GM19351 (cell line): ENCODE measurements at regions not wholly inside any gene's neighbourhood (a gene's known extent, or its start where the extent isn't known, plus 50 kb on each side); places are given as distances from the start of the nearest gene placed in this dataset.

Source experiments
- ATAC-seq: cut with Tn5 transposase; IDR thresholded peaks from one replicate; pipeline ENCODE4 v1.9.1; 2021; ENCODE audit warnings: mild to moderate bottlenecking, moderate library complexity; ENCODE audit not compliant: unreplicated experiment

DNA sequence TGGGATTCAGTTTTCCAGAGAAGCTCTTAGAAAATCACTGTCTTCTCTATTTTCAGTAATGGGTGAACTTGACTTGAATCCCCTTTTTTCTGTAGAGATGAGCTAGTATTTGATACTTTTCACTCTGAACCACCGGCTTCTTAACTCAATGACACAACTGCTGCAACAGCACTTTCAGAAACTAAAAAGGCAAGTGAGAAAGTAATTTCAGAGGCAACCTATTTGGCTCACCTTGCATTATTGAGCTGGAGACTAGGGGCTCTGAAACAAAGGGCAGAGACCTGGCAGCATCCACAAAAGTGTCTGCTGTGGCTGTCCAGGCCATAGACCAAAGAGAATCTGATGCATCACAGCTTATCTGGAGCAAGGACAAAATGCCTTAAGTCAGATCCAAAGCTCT, 289.8 kb upstream of the IRAK1BP1 start:
- no peak for ATAC-seq

- ATAC-seq, result no peak
Observed at GRCh38 chr6:78578430-78578829, 288.9 kb upstream of the IRAK1BP1 start.

- ATAC-seq, result no peak
Observed at GRCh38 chr6:78580923-78581322, 286.4 kb upstream of the IRAK1BP1 start.

- ATAC-seq, result no peak
Observed at GRCh38 chr6:78583079-78583478, 284.3 kb upstream of the IRAK1BP1 start.

- ATAC-seq, result no peak
Observed at GRCh38 chr6:78589436-78589835, 277.9 kb upstream of the IRAK1BP1 start.

DNA sequence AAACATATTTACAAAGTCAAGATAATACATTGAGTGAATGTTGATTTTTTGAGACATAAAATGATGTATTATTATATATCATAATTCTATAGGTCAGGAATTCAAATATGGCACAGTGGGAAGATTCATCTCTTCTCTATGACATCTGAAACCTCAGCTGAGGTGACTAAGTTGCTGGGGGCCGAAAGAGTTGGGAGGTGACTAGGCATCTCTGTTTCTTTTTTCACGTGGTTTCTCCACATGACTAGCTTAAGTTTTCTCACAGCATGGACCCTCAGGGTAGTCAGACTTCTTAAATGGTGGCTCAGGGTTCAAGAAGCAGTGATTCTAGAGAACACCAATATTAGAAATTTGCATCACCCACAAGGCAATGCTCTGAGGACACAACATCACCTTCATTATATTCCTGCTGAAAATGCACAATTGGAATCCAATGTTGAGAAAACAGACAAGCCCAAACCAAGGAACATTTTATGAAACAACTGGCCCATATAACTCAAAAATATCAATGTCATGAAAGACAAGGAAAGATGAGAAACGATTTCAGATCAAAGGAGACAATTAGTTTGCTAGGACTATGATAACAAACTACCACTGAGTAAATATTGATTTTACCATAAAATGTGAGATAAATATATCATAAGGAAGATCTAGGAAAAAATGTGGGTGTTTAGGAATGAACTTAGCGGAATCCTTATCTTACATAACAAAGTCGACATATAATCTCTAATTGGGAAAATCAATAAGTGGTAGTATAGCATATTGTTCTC, 273.3 kb upstream of the IRAK1BP1 start:
- no peak for ATAC-seq

GRCh38 chr6:78594668-78595066, 272.7 kb upstream of the IRAK1BP1 start:
- no peak for ATAC-seq

DNA sequence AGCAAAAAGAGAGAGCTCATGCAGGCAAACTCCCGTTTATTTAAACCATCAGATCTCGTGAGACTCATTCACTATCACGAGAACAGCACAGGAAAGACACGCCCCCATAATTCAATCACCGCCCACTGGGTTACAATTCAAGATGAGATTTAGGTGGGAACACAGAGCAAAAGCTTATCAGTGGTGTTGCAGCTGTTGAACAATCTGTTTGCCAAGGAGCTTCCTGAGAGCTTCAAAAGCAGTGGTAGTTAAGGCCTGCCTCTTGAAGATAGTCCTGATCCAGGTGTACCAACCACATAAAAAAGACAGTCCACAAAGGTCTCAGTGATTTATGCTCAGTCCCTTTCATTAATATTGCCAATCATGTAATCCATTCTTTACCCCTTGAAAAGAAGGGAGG, 269.4 kb upstream of the IRAK1BP1 start:
- no peak for ATAC-seq

- ATAC-seq, result no peak
Observed at GRCh38 chr6:78598966-78599365, 268.4 kb upstream of the IRAK1BP1 start.

DNA sequence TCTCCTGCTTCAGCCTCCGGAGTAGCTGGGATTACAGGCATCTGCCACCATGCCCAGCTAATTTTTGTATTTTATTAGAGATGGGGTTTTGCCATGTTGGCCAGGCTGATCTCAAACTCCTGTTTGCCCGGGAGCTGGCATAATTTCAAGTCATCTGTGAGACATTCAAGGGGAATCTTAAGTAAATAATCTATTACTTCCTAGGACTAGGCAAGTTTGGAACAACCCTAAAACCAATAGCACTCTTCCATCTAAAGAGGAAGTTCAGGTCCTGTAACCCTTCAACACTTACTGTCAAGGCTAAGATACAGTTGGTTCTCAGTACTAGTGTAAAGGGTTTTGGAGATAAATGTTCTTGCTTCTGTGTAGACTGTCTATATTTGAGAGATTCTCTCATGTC, 267.8 kb upstream of the IRAK1BP1 start:
- ATAC-seq, result no peak

DNA sequence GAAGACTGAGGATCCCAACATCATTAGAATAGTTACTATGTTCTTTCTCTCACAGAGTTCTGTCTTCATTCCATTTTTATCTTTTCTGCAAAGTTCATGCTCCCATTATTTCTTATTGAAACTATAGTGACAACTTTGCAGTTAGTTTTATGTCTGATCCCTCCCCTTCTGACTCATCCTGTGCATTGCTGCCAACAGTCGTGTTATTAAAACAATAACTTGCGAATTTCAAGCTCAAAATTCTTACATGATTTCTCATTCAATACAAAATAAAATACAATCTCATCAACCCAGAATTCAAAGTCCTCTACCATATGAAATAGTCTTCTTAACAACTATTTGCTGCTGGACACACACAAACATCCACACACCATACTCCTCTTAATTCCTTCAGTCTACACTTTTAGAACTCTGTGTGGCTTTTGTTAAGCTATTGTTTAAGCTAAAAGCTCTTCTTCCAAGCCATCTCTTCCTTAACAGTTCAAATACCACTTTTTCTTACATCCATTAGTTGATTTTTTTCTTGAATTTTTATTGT, 261.4 kb upstream of the IRAK1BP1 start:
- no peak for ATAC-seq

GRCh38 chr6:78607189-78607588, 260.2 kb upstream of the IRAK1BP1 start:
- no peak for ATAC-seq

DNA sequence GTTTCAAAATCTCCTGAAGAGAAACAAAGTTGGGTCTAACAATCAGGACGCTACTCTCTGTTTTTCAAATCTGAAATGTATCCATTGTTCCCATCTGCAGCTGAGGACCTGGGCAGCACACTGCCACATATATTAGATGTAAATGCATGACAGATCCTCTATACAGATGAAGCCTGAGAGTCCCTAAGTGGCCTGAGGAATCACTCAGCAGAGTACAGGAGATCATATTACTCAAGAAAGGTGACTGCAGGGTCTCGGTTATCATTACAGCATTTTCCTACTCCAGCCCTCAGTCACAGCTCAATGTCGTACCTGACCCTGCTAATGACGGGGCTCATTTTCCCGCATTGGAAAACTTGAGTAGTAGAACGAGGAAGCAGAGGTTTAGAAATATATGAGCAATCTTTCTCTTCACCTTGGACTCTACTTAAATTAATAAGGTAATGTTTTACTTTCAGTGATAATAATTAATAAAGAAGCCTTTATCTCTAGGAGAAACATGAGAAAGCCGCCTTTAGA, 256.2 kb upstream of the IRAK1BP1 start:
- ATAC-seq, result no peak

DNA sequence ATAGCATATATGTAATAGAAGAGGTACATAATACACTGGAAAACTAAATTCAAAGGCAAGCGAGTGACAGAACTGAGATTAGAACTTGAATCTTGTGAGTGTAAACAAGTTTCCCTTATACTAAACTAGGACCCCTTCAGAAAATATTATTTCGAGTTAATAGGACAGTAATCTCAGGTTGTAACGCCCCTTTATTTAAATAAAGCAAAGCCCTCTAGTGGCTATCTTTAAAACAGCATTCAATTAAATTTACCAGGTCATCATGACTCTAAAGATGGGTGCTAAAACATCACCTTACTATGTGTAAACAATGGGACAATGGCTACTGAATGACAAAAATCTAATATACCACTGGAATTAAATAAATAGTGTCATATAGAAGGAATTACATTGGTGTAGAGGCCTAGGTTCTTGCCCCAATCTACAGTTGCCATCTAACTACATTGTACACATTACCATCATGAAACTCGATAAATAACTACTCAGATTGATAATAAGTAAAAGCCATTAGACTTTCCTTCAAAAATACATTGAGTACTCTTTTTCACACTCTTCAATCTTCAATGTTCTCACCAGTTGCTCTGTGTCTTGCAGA, 255.4 kb upstream of the IRAK1BP1 start:
- ATAC-seq, result peak; percentile 42

DNA sequence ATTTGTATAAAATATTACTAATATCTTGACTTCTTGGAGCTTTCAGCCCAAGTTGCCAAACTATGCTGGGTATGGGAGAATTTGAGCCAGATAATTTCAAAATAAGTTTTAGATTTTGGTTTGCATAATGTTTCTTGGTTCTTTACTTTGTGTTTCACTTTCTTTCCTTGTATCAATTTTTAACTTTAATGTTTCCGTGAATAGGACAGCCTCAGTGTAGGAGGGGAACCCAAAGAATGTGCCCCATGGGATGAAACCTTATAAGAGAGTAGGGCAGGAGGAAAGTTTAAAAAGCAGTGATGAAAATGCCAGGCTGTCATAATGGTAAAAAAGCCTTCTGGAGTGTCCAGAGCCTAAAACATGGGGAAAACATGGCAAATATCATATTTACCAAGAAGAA, 252.4 kb upstream of the IRAK1BP1 start:
- peak; percentile 10 for ATAC-seq

- peak; percentile 75 for ATAC-seq
Observed at GRCh38 chr6:78615430-78615904, 251.9 kb upstream of the IRAK1BP1 start.

DNA sequence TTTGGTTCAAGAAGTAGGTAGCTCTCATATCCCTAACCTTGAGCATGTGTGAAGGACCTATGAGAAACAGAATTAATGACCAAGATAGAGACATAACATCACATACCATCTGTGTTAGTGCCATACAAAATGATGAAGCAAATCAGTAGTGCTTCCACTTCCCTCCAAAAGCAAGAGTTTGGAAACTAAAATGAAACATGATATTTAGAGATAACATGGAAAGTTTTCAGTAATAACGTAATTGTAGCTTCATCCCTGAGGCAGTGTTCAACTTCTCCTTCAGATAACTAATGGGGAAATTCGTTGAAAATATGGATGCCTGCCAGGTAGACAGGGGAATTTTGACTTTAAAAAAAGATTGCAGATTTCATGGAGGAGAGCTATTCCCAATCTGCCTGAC, 248.4 kb upstream of the IRAK1BP1 start:
- ATAC-seq, result no peak

- ATAC-seq, result no peak
Observed at GRCh38 chr6:78623554-78623953, 243.8 kb upstream of the IRAK1BP1 start.

DNA sequence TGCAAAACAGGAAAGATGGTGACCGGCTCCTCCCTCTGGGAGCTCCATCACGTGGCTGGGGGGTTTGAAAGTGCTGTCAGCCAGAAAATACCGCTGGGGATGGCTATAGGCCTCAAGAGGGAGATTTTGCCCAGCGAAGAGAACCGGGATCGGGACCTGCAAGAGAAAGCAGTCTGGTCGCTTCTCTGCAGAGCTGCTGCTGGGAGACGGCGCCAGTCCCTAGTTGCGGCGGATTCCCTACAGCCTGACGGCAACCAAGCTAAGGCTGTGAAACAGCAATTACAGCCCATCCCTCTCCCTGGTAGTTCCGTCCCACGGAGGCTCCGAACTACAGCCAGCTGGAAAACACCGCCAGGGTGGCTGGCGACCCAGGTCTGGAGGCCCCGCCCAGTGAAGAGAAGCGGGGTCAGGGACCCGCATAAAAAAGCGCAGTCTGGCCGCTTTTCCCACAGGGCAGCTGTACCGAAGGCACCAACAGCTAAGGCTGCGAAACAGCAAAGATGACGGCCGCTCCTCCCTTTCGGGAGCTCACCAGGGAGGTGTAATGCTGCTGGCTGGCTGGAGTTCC, 238.1 kb upstream of the IRAK1BP1 start:
- no peak for ATAC-seq

- ATAC-seq, result no peak
Observed at GRCh38 chr6:78629836-78630235, 237.5 kb upstream of the IRAK1BP1 start.

- ATAC-seq, result no peak
Observed at GRCh38 chr6:78631976-78632375, 235.4 kb upstream of the IRAK1BP1 start.
